Neural crest cell (in vitro differentiated cells): ENCODE measurements at regions not wholly inside any gene's neighbourhood (a gene's known extent, or its start where the extent isn't known, plus 50 kb on each side); places are given as distances from the start of the nearest gene placed in this dataset.

Experiments used
- DNase-seq: peaks from one replicate; pipeline ENCODE4 v3.0.0; 2021; ENCODE audit warnings: low read depth, mixed read lengths, low spot score
- H3K27ac Mint-ChIP-seq: one replicate; pipeline ENCODE4 v1.8.0; 2021; ENCODE audit warnings: mild to moderate bottlenecking, mixed read lengths; ENCODE audit not compliant: unreplicated experiment
- H3K27me3 Mint-ChIP-seq: 2 replicates; pipeline ENCODE4 v1.8.0; 2021; ENCODE audit warnings: low read depth, mild to moderate bottlenecking, mixed read lengths
- H3K36me3 Mint-ChIP-seq: 2 replicates; pipeline ENCODE4 v1.8.0; 2021; ENCODE audit warnings: low read depth, mild to moderate bottlenecking, mixed read lengths
- H3K4me1 Mint-ChIP-seq: 2 replicates; pipeline ENCODE4 v1.8.0; 2021; ENCODE audit warnings: mixed read lengths
- H3K4me3 Mint-ChIP-seq: one replicate; pipeline ENCODE4 v1.8.0; 2021; ENCODE audit warnings: mild to moderate bottlenecking, mixed read lengths
- H3K9me3 Mint-ChIP-seq: 2 replicates; pipeline ENCODE4 v1.8.0; 2021; ENCODE audit warnings: mixed read lengths
- TF ChIP-seq, protein P1 (sequence below): fragments of 200-600 bp; sonication (generic); conservative IDR thresholded peaks from 2 replicates; pipeline ENCODE4 v1.5.0; 2021; ENCODE audit warnings: antibody characterized with exemption, mild to moderate bottlenecking

DNA sequence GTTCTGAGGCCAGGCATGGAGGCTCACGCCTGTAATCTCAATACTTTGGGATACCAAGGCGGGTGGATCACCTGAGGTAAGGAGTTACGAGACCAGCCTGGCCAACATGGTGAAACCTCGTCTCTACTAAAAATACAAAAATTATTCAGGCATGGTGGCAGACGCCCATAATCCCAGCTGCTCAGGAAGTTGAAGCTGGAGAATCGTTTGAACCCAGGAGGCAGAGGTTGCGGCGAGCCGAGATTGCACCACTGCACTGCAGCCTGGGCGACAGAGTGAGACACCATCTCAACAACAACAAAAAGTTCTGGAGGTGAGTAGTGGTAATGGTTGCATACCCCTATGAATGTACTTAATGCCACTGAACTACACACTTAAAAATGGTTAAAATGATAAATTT lies 60.3 kb upstream of the SP4 start:
- TF ChIP-seq, protein P1, sequence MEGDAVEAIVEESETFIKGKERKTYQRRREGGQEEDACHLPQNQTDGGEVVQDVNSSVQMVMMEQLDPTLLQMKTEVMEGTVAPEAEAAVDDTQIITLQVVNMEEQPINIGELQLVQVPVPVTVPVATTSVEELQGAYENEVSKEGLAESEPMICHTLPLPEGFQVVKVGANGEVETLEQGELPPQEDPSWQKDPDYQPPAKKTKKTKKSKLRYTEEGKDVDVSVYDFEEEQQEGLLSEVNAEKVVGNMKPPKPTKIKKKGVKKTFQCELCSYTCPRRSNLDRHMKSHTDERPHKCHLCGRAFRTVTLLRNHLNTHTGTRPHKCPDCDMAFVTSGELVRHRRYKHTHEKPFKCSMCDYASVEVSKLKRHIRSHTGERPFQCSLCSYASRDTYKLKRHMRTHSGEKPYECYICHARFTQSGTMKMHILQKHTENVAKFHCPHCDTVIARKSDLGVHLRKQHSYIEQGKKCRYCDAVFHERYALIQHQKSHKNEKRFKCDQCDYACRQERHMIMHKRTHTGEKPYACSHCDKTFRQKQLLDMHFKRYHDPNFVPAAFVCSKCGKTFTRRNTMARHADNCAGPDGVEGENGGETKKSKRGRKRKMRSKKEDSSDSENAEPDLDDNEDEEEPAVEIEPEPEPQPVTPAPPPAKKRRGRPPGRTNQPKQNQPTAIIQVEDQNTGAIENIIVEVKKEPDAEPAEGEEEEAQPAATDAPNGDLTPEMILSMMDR = no peak
- no peak for DNase-seq
- Mint-ChIP-seq H3K4me1 (peaks cover 12% of the 10 kb centered on the region), H3K27me3 (no peaks in the 10 kb centered on the region), H3K36me3 (no peaks in the 10 kb centered on the region), H3K9me3 (no peaks in the 10 kb centered on the region), H3K4me3 (no peak overlapping the region), H3K27ac (no peak overlapping the region)

DNA sequence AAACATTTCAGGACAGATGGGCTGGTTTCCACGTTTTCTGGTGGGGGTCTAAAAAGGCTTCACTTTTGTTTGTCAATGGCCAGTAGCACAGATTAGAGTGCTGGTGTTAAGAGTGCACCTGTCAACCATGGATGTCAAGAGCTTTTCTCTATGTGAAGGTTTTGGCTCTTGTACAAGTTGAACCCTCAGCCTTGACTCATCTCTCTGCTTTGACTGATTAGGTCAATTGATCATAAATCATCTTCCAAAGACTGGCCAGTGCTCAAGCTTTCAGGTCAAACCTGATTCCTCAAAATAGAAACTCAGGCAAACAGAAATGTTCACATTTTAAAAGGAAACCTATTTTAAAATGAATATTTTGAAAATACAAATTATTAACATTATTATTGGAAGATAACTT lies 59.6 kb upstream of the SP4 start:
- H3K9me3 Mint-ChIP-seq = peaks cover 3% of the 10 kb centered on the region
- H3K4me1 Mint-ChIP-seq = peaks cover 12% of the 10 kb centered on the region
- no peaks in the 10 kb centered on the region for H3K27me3 Mint-ChIP-seq

DNA sequence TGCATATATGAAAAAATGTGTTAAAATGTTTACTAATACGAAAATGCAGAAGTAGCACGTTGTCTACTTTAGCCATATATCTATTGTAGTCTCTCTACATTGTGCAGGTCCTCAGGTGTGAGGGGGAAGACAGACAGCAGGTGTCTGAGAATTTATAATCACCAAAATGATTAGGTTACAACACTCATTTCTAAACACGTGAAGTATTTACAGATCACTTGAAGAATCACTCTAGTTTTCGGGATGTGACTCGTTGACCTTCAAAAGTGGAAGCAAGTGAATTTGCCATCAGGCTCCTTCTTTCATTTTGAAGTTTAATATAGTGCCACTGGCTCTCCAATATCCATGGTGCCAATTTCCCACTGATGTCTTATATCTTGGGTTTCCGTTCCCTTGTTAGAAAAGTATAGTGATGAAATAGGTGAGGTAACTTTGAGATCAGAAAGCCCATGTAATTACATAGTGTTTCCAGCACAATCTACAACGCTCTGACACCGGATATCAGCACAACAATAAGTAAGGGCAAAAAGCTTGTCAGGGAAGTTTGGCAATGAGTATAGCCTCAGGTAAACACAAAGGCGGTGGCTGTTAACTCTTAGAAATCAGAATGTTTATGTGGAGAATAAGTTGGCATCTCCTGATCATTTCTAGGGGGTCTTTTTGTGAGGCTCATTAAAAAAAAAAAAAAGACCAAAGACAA lies 57.5 kb upstream of the SP4 start:
- Mint-ChIP-seq H3K4me3 (no peak overlapping the region), H3K4me1 (peaks cover 12% of the 10 kb centered on the region), H3K9me3 (peaks cover 3% of the 10 kb centered on the region), H3K27ac (no peak overlapping the region), H3K36me3 (peaks cover 3% of the 10 kb centered on the region), H3K27me3 (no peaks in the 10 kb centered on the region)
- no peak for DNase-seq
- TF ChIP-seq, protein P1 = no peak

More for the DNA sequence above, 59.6 kb upstream of the SP4 start:
- no peak for DNase-seq
- no peak overlapping the region for H3K27ac Mint-ChIP-seq
- TF ChIP-seq, protein P1 = no peak
- no peak overlapping the region for H3K4me3 Mint-ChIP-seq
- H3K36me3 Mint-ChIP-seq = peaks cover 3% of the 10 kb centered on the region

DNA sequence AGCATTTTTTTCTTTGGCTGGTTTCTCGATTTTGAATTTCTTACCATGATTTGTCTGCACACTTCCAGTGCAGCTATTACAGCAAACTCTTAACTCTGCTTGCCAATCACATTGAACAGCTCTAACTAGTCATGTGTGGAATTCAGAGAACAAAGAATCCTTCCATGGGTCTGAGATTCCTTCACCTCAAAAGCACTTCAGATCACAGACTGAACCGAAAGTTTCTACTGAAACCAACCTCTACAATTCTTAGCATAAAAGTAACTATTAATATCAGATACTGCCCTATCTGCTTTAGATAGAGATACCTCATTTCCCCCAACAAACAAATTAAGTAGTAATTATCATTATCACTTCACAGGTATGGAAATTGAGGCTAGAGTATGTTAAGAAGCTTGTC lies 56.5 kb upstream of the SP4 start:
- TF ChIP-seq, protein P1 = no peak
- Mint-ChIP-seq H3K27ac (no peak overlapping the region), H3K4me1 (peaks cover 12% of the 10 kb centered on the region), H3K36me3 (peaks cover 3% of the 10 kb centered on the region), H3K9me3 (peaks cover 3% of the 10 kb centered on the region), H3K27me3 (no peaks in the 10 kb centered on the region), H3K4me3 (no peak overlapping the region)
- no peak for DNase-seq

DNA sequence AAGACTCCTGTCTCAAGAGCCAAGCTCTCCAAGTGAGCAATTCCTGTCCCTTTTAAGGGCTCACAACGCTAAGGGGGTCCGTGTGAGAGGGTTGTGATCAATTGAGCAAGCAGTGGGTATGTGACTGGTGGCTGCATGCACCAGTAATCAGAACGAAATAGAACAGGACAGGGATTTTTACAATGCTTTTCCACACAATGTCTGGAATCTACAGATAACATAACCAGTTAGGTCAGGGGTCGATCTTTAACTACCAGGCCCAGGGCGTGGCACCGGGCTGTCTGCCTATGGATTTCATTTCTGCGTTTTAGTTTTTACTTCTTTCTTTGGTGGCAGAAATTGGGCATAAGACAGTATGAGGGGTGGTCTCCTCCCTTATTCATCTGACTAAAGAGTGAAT lies 54.9 kb upstream of the SP4 start:
- H3K9me3 Mint-ChIP-seq = peaks cover 9% of the 10 kb centered on the region
- TF ChIP-seq, protein P1 = no peak

More for the DNA sequence above, 54.9 kb upstream of the SP4 start:
- DNase-seq = no peak
- Mint-ChIP-seq H3K36me3 (peaks cover 10% of the 10 kb centered on the region), H3K27me3 (no peaks in the 10 kb centered on the region), H3K4me1 (peaks cover 12% of the 10 kb centered on the region), H3K4me3 (no peak overlapping the region), H3K27ac (no peak overlapping the region)
